ENCODE measurements at regions not wholly inside any gene's neighbourhood (a gene's known extent, or its start where the extent isn't known, plus 50 kb on each side); places are given as distances from the start of the nearest gene placed in this dataset.

- H3K27ac ChIP-seq: no peak overlapping the region
- no peaks in the 10 kb centered on the region for H3K4me1 ChIP-seq
- H3K27me3 ChIP-seq: peaks cover 0 to 36% of the 10 kb centered on the region in 2 donors
- intact Hi-C loops (cut with DNase I; ENCODE audit: low total_unique reads): no loop called here
- H3K36me3 ChIP-seq: no peaks in the 10 kb centered on the region
- TF ChIP-seq POLR2AphosphoS5 (IDR thresholded peaks at IDR 0.05) (no peak), CTCF (IDR thresholded peaks at IDR 0.05) (no peak), POLR2A (IDR thresholded peaks at IDR 0.05) (no peak)
- H3K9me3 ChIP-seq: no peaks in the 10 kb centered on the region
- no peak for DNase-seq (ENCODE audit: low spot score in 2 of 2)
- H3K4me3 ChIP-seq: no peak overlapping the region
These were observed 52.3 kb upstream of the PRR20G start for GRCh38 chr3:127339928-127340861.

- TF ChIP-seq CTCF (IDR thresholded peaks at IDR 0.05) (no peak), POLR2AphosphoS5 (IDR thresholded peaks at IDR 0.05) (no peak), POLR2A (IDR thresholded peaks at IDR 0.05) (no peak)
- no peak for DNase-seq (ENCODE audit: low spot score in 2 of 2)
- H3K4me1 ChIP-seq: no peaks in the 10 kb centered on the region
- H3K36me3 ChIP-seq: no peaks in the 10 kb centered on the region
- H3K9me3 ChIP-seq: peaks cover 0 to 9% of the 10 kb centered on the region in 2 donors
- no peak overlapping the region for H3K27ac ChIP-seq
- peaks cover 0 to 36% of the 10 kb centered on the region in 2 donors for H3K27me3 ChIP-seq
- intact Hi-C loops (cut with DNase I; ENCODE audit: low total_unique reads): no loop called here
- no peak overlapping the region for H3K4me3 ChIP-seq
These were observed 51.2 kb upstream of the PRR20G start for GRCh38 chr3:127339016-127339415.

GRCh38 chr3:127337911-127338531 lies 50.2 kb upstream of the PRR20G start:
- H3K27me3 ChIP-seq: peaks cover 0 to 36% of the 10 kb centered on the region in 2 donors
- H3K9me3 ChIP-seq: peaks cover 0 to 9% of the 10 kb centered on the region in 2 donors
- intact Hi-C loops (cut with DNase I; ENCODE audit: low total_unique reads): no loop called here
- no peak for TF ChIP-seq POLR2AphosphoS5 (IDR thresholded peaks at IDR 0.05)
- TF ChIP-seq POLR2A (IDR thresholded peaks at IDR 0.05): no peak
- no peak for TF ChIP-seq CTCF (IDR thresholded peaks at IDR 0.05)
- H3K36me3 ChIP-seq: no peaks in the 10 kb centered on the region
- H3K4me3 ChIP-seq: peak overlapping the region in 1 of 3 donors; percentile 25
- no peak for DNase-seq (ENCODE audit: low spot score in 2 of 2)
- H3K4me1 ChIP-seq: no peaks in the 10 kb centered on the region
- no peak overlapping the region for H3K27ac ChIP-seq

Data from breast epithelium (tissue), 4 donors.